ENCODE measurements at regions not wholly inside any gene's neighbourhood (a gene's known extent, or its start where the extent isn't known, plus 50 kb on each side); places are given as distances from the start of the nearest gene placed in this dataset.

GRCh38 chrX:68909945-68910344 lies 81.1 kb downstream of the EFNB1 start:
- intact Hi-C loops (cut with micrococcal nuclease) (no loop called here), dilution Hi-C loops (cut with MboI; ENCODE audit: extremely low pct_ligation_motif_present, low sequenced_read_pairs) (no loop called here)
- Histone ChIP-seq H3K9me1 (replicated peaks; ENCODE audit: control insufficient read depth, extremely low read depth, insufficient read depth, low read length) (no peaks in the 10 kb centered on the region), H3K4me3 (replicated peaks in 1 of 3; ENCODE audit: insufficient read depth in 1 of 3, low read depth in 1 of 3, low read length in 3 of 3) (no peak overlapping the region), H3K79me2 (ENCODE audit: control insufficient read depth, insufficient read depth, low read length) (no peaks in the 10 kb centered on the region), H2AFZ (ENCODE audit: low read depth, low read length) (no peak overlapping the region), H3K9me3 (replicated peaks; ENCODE audit: control insufficient read depth, insufficient read depth, low read length) (no peaks in the 10 kb centered on the region), H3K4me1 (ENCODE audit: control insufficient read depth, extremely low read depth, insufficient read depth, low read length) (no peaks in the 10 kb centered on the region), H3K9ac (replicated peaks; ENCODE audit: extremely low read depth, insufficient read depth, low read length) (no peak overlapping the region), H3K4me2 (ENCODE audit: insufficient read depth, low read length) (no peak overlapping the region), H3K36me3 (ENCODE audit: control insufficient read depth in 2 of 2, extremely low read depth in 1 of 2, insufficient read depth in 2 of 2, low read length in 2 of 2) (no peaks in the 10 kb centered on the region), H3K27me3 (ENCODE audit: control insufficient read depth in 2 of 2, insufficient read depth in 2 of 2, low read length in 2 of 2) (peaks cover 4 to 8% of the 10 kb centered on the region in 2 experiments), H3K27ac (ENCODE audit: insufficient read depth, low read depth, low read length) (no peak overlapping the region), H4K20me1 (replicated peaks; ENCODE audit: control insufficient read depth, extremely low read depth, insufficient read depth, low read length) (no peaks in the 10 kb centered on the region)
- TF ChIP-seq EZH2 (IDR thresholded peaks at IDR 0.05; ENCODE audit: borderline replicate concordance, low read depth, low read length, severe bottlenecking) = no peak
- no peak for TF ChIP-seq POLR2AphosphoS5 (IDR thresholded peaks at IDR 0.05; ENCODE audit: insufficient read depth, low read depth, low read length)
- TF ChIP-seq FOS (IDR thresholded peaks at IDR 0.05; ENCODE audit: borderline replicate concordance, insufficient read depth, low read length) = no peak
- TF ChIP-seq GATA2 (IDR thresholded peaks at IDR 0.05; ENCODE audit: insufficient read depth, insufficient read length, low read depth, low read length) = no peak
- no peak for TF ChIP-seq POLR2A (IDR thresholded peaks at IDR 0.05; ENCODE audit: low read depth, low read length)
- no peak for FAIRE-seq
- CTCF ChIA-PET = interaction anchor here (0.7 to 1.3 kb wide), 2 partner anchors 15 to 82 kb away, joined by 3 read pairs; no protein-coding TSS in a partner anchor
- BruUV-seq (replicated peaks) = no TSS peak
- POLR2A ChIA-PET = no interaction called here
- no peak for DNase-seq (ENCODE audit: low read depth, low spot score)

- CTCF ChIA-PET = interaction anchor here (1.2 to 1.5 kb wide), 2 partner anchors 14 to 17 kb away, joined by 3 read pairs; no protein-coding TSS in a partner anchor
These were observed 79.2 kb downstream of the EFNB1 start for GRCh38 chrX:68908071-68908470.

More at GRCh38 chrX:68908071-68908470, 79.2 kb downstream of the EFNB1 start:
- H3K79me2 ChIP-seq (ENCODE audit: control insufficient read depth, insufficient read depth, low read length) = no peaks in the 10 kb centered on the region
- H3K4me2 ChIP-seq (ENCODE audit: insufficient read depth, low read length) = no peak overlapping the region
- H3K4me3 ChIP-seq (replicated peaks in 1 of 3; ENCODE audit: insufficient read depth in 1 of 3, low read depth in 1 of 3, low read length in 3 of 3) = no peak overlapping the region
- no peaks in the 10 kb centered on the region for H3K9me3 ChIP-seq (replicated peaks; ENCODE audit: control insufficient read depth, insufficient read depth, low read length)
- H4K20me1 ChIP-seq (replicated peaks; ENCODE audit: control insufficient read depth, extremely low read depth, insufficient read depth, low read length) = no peaks in the 10 kb centered on the region
- H3K9me1 ChIP-seq (replicated peaks; ENCODE audit: control insufficient read depth, extremely low read depth, insufficient read depth, low read length) = no peaks in the 10 kb centered on the region
- H3K27ac ChIP-seq (ENCODE audit: insufficient read depth, low read depth, low read length) = no peak overlapping the region
- TF ChIP-seq POLR2AphosphoS5 (IDR thresholded peaks at IDR 0.05; ENCODE audit: insufficient read depth, low read depth, low read length) = no peak
- no peak for TF ChIP-seq EZH2 (IDR thresholded peaks at IDR 0.05; ENCODE audit: borderline replicate concordance, low read depth, low read length, severe bottlenecking)
- TF ChIP-seq CTCF (IDR thresholded peaks at IDR 0.05; ENCODE audit: extremely low read depth in 1 of 2, insufficient read depth in 1 of 2, low read depth in 1 of 2, low read length in 2 of 2) = no peak
- no peak for TF ChIP-seq MAX (IDR thresholded peaks at IDR 0.05; ENCODE audit: insufficient read depth, insufficient read length)
- TF ChIP-seq MYC (IDR thresholded peaks at IDR 0.05; ENCODE audit: low read depth, low read length) = no peak
- no peak for TF ChIP-seq GATA2 (IDR thresholded peaks at IDR 0.05; ENCODE audit: insufficient read depth, insufficient read length, low read depth, low read length)
- TF ChIP-seq JUN (IDR thresholded peaks at IDR 0.05; ENCODE audit: borderline replicate concordance, insufficient read depth, insufficient read length, low read depth) = no peak
- TF ChIP-seq POLR2A (IDR thresholded peaks at IDR 0.05; ENCODE audit: low read depth, low read length) = no peak
- no peak for TF ChIP-seq FOS (IDR thresholded peaks at IDR 0.05; ENCODE audit: borderline replicate concordance, insufficient read depth, low read length)
- POLR2A ChIA-PET = no interaction called here
- dilution Hi-C loops (cut with MboI; ENCODE audit: extremely low pct_ligation_motif_present, low sequenced_read_pairs) (no loop called here), intact Hi-C loops (cut with micrococcal nuclease) (no loop called here)
- H2AFZ ChIP-seq (ENCODE audit: low read depth, low read length) = no peak overlapping the region
- H3K4me1 ChIP-seq (ENCODE audit: control insufficient read depth, extremely low read depth, insufficient read depth, low read length) = no peaks in the 10 kb centered on the region
- H3K27me3 ChIP-seq (ENCODE audit: control insufficient read depth in 2 of 2, insufficient read depth in 2 of 2, low read length in 2 of 2) = peaks cover 4 to 8% of the 10 kb centered on the region in 2 experiments
- H3K9ac ChIP-seq (replicated peaks; ENCODE audit: extremely low read depth, insufficient read depth, low read length) = no peak overlapping the region
- no peaks in the 10 kb centered on the region for H3K36me3 ChIP-seq (ENCODE audit: control insufficient read depth in 2 of 2, extremely low read depth in 1 of 2, insufficient read depth in 2 of 2, low read length in 2 of 2)
- no peak for DNase-seq (ENCODE audit: low read depth, low spot score)
- FAIRE-seq = no peak
- BruUV-seq (replicated peaks) = no TSS peak

All from endothelial cell of umbilical vein (primary cell).